Activated B cell treated with CpG ODN at 0.5 μM for 24 hours (primary cell): ENCODE measurements at regions not wholly inside any gene's neighbourhood (a gene's known extent, or its start where the extent isn't known, plus 50 kb on each side); places are given as distances from the start of the nearest gene placed in this dataset.
"Not testable (repeated sequence)": the region's sequence is repeated elsewhere in the genome, so short reads cannot be mapped to it uniquely, and the experiment has no call there.

Experiments used
- ATAC-seq: fragments of 200-7000 bp; cut with Tn5 transposase; one replicate; pipeline ENCODE4 v1.10.0; 2021; ENCODE audit warnings: low read depth, mild to moderate bottlenecking, moderate library complexity
- CTCF ChIA-PET: fragments of 350-600 bp; sonication (Branson Sonifier 250); formaldehyde crosslinking; loops from one replicate; lab custom pipeline; 2021; ENCODE audit warnings: antibody characterized with exemption; lab: Charles Lee
- POLR2A ChIA-PET: fragments of 350-600 bp; sonication (Branson Sonifier 250); formaldehyde crosslinking; loops from one replicate; lab custom pipeline; 2021; ENCODE audit warnings: antibody characterized with exemption; lab: Charles Lee
- DNase-seq: peaks from one replicate; pipeline ENCODE4 v3.0.0; 2022
- H3K27ac Mint-ChIP-seq: one replicate; pipeline ENCODE4 v1.8.0; 2020; ENCODE audit warnings: mixed read lengths
- H3K27me3 Mint-ChIP-seq: one replicate; pipeline ENCODE4 v1.8.0; 2021; ENCODE audit warnings: mixed read lengths
- H3K36me3 Mint-ChIP-seq: one replicate; pipeline ENCODE4 v1.8.0; 2021; ENCODE audit warnings: low read depth, mixed read lengths
- H3K4me1 Mint-ChIP-seq: one replicate; pipeline ENCODE4 v1.8.0; 2021; ENCODE audit warnings: mixed read lengths
- H3K4me3 Mint-ChIP-seq: one replicate; pipeline ENCODE4 v1.8.0; 2020; ENCODE audit warnings: mild to moderate bottlenecking, mixed read lengths
- H3K9me3 Mint-ChIP-seq: one replicate; pipeline ENCODE4 v1.8.0; 2020; ENCODE audit warnings: mixed read lengths
- intact Hi-C: fragments of 100-400 bp; cut with micrococcal nuclease; formaldehyde crosslinking; loops from one replicate; pipeline ENCODE4 v1.15.1; 2024

- POLR2A ChIA-PET, CTCF ChIA-PET, H3K9me3 Mint-ChIP-seq, ATAC-seq, H3K27me3 Mint-ChIP-seq, H3K4me3 Mint-ChIP-seq, H3K36me3 Mint-ChIP-seq, H3K27ac Mint-ChIP-seq, H3K4me1 Mint-ChIP-seq, DNase-seq, intact Hi-C loops: not testable (repeated sequence)
Observed at GRCh38 chrY:17729474-17729873, 150.5 kb downstream of the CDY2B start.

- H3K4me1 Mint-ChIP-seq, H3K27ac Mint-ChIP-seq, intact Hi-C loops, H3K27me3 Mint-ChIP-seq, H3K36me3 Mint-ChIP-seq, CTCF ChIA-PET, H3K9me3 Mint-ChIP-seq, POLR2A ChIA-PET, DNase-seq, ATAC-seq, H3K4me3 Mint-ChIP-seq: not testable (repeated sequence)
Observed at GRCh38 chrY:17716329-17717043, 163.5 kb downstream of the CDY2B start.

GRCh38 chrY:17668037-17668436 is 212.0 kb downstream of the CDY2B start:
- H3K4me3 Mint-ChIP-seq, H3K27ac Mint-ChIP-seq, H3K9me3 Mint-ChIP-seq, intact Hi-C loops, H3K36me3 Mint-ChIP-seq, DNase-seq, CTCF ChIA-PET, H3K4me1 Mint-ChIP-seq, ATAC-seq, POLR2A ChIA-PET, H3K27me3 Mint-ChIP-seq: not testable (repeated sequence)

GRCh38 chrY:17643052-17643451 is 237.0 kb downstream of the CDY2B start:
- not testable (repeated sequence) for H3K27me3 Mint-ChIP-seq

GRCh38 chrY:17634484-17634883 is 245.5 kb downstream of the CDY2B start:
- ATAC-seq, POLR2A ChIA-PET, CTCF ChIA-PET, H3K27me3 Mint-ChIP-seq, H3K4me1 Mint-ChIP-seq, H3K9me3 Mint-ChIP-seq, H3K27ac Mint-ChIP-seq, DNase-seq, intact Hi-C loops, H3K4me3 Mint-ChIP-seq, H3K36me3 Mint-ChIP-seq: not testable (repeated sequence)

More at GRCh38 chrY:17643052-17643451, 237.0 kb downstream of the CDY2B start:
- DNase-seq, H3K4me1 Mint-ChIP-seq, intact Hi-C loops, CTCF ChIA-PET, H3K9me3 Mint-ChIP-seq, H3K27ac Mint-ChIP-seq, ATAC-seq, POLR2A ChIA-PET, H3K4me3 Mint-ChIP-seq, H3K36me3 Mint-ChIP-seq: not testable (repeated sequence)

- POLR2A ChIA-PET, ATAC-seq, H3K27me3 Mint-ChIP-seq, H3K36me3 Mint-ChIP-seq, H3K27ac Mint-ChIP-seq, H3K9me3 Mint-ChIP-seq, H3K4me1 Mint-ChIP-seq, CTCF ChIA-PET, intact Hi-C loops, DNase-seq, H3K4me3 Mint-ChIP-seq: not testable (repeated sequence)
Observed at GRCh38 chrY:17611256-17611655, 268.8 kb downstream of the CDY2B start.

- H3K4me1 Mint-ChIP-seq, H3K4me3 Mint-ChIP-seq, POLR2A ChIA-PET, CTCF ChIA-PET, H3K27ac Mint-ChIP-seq, DNase-seq, intact Hi-C loops, ATAC-seq, H3K9me3 Mint-ChIP-seq, H3K36me3 Mint-ChIP-seq, H3K27me3 Mint-ChIP-seq: not testable (repeated sequence)
Observed at GRCh38 chrY:17610649-17611048, 269.4 kb downstream of the CDY2B start.

- H3K36me3 Mint-ChIP-seq, H3K27me3 Mint-ChIP-seq, CTCF ChIA-PET, ATAC-seq, H3K4me3 Mint-ChIP-seq, H3K4me1 Mint-ChIP-seq, intact Hi-C loops, POLR2A ChIA-PET, H3K27ac Mint-ChIP-seq, DNase-seq, H3K9me3 Mint-ChIP-seq: not testable (repeated sequence)
Observed at GRCh38 chrY:17607150-17607549, 272.9 kb downstream of the CDY2B start.

- H3K27ac Mint-ChIP-seq, CTCF ChIA-PET, H3K4me1 Mint-ChIP-seq, DNase-seq, intact Hi-C loops, H3K4me3 Mint-ChIP-seq, H3K9me3 Mint-ChIP-seq, ATAC-seq, POLR2A ChIA-PET, H3K36me3 Mint-ChIP-seq, H3K27me3 Mint-ChIP-seq: not testable (repeated sequence)
Observed at GRCh38 chrY:17599263-17599662, 280.8 kb downstream of the CDY2B start.

GRCh38 chrY:17593748-17594147 is 286.3 kb downstream of the CDY2B start:
- H3K4me3 Mint-ChIP-seq, POLR2A ChIA-PET, DNase-seq, H3K9me3 Mint-ChIP-seq, H3K4me1 Mint-ChIP-seq, CTCF ChIA-PET, H3K27ac Mint-ChIP-seq, H3K36me3 Mint-ChIP-seq, ATAC-seq, H3K27me3 Mint-ChIP-seq, intact Hi-C loops: not testable (repeated sequence)

GRCh38 chrY:17579956-17580519 is 300.0 kb downstream of the CDY2B start:
- POLR2A ChIA-PET, H3K27ac Mint-ChIP-seq, CTCF ChIA-PET, H3K36me3 Mint-ChIP-seq, H3K9me3 Mint-ChIP-seq, H3K4me3 Mint-ChIP-seq, ATAC-seq, DNase-seq, H3K4me1 Mint-ChIP-seq, H3K27me3 Mint-ChIP-seq, intact Hi-C loops: not testable (repeated sequence)

GRCh38 chrY:17579131-17579955 is 300.7 kb downstream of the CDY2B start:
- DNase-seq, H3K36me3 Mint-ChIP-seq, H3K27ac Mint-ChIP-seq, H3K27me3 Mint-ChIP-seq, H3K4me3 Mint-ChIP-seq, CTCF ChIA-PET, H3K4me1 Mint-ChIP-seq, intact Hi-C loops, H3K9me3 Mint-ChIP-seq, POLR2A ChIA-PET: not testable (repeated sequence)
- ATAC-seq = peak; percentile 40
